H9 (cell line): ENCODE measurements at regions not wholly inside any gene's neighbourhood (a gene's known extent, or its start where the extent isn't known, plus 50 kb on each side); places are given as distances from the start of the nearest gene placed in this dataset.

Experiments used
- DNase-seq: peaks from one replicate; pipeline ENCODE4 v3.0.0-alpha.2; 2017
- H2AFZ ChIP-seq: one replicate; pipeline ENCODE4 v1.6.1; 2013; ENCODE audit warnings: mild to moderate bottlenecking, low read length, control low read depth, moderate library complexity
- H2AK5ac ChIP-seq: 2 replicates; pipeline ENCODE4 v1.6.1; 2013; ENCODE audit warnings: low read length, control low read depth, mixed read lengths; ENCODE audit not compliant: insufficient read length
- H2BK120ac ChIP-seq: one replicate; pipeline ENCODE4 v1.6.1; 2013; ENCODE audit warnings: low read depth, mild to moderate bottlenecking, low read length, control low read depth, inconsistent platforms; ENCODE audit not compliant: poor library complexity, severe bottlenecking
- H2BK12ac ChIP-seq: 2 replicates; pipeline ENCODE4 v1.6.1; 2013; ENCODE audit warnings: low read length, control low read depth, mixed read lengths, low read depth; ENCODE audit not compliant: insufficient read length
- H2BK15ac ChIP-seq: 2 replicates; pipeline ENCODE4 v1.6.1; 2013; ENCODE audit warnings: low read depth, low read length, control low read depth
- H2BK20ac ChIP-seq: one replicate; pipeline ENCODE4 v1.6.1; 2013; ENCODE audit warnings: low read depth, mild to moderate bottlenecking, low read length, control low read depth, inconsistent platforms; ENCODE audit not compliant: poor library complexity, severe bottlenecking
- H2BK5ac ChIP-seq: 2 replicates; pipeline ENCODE4 v1.6.1; 2013; ENCODE audit warnings: low read length, control low read depth, mixed read lengths; ENCODE audit not compliant: insufficient read length
- H3K14ac ChIP-seq: 2 replicates; pipeline ENCODE4 v1.6.1; 2013; ENCODE audit warnings: low read length, control low read depth; ENCODE audit not compliant: insufficient read depth
- H3K18ac ChIP-seq: 2 replicates; pipeline ENCODE4 v1.6.1; 2013; ENCODE audit warnings: low read depth, mild to moderate bottlenecking, mixed read lengths, low read length, control low read depth; ENCODE audit not compliant: insufficient read length
- H3K23ac ChIP-seq: 2 replicates; pipeline ENCODE4 v1.6.1; 2013; ENCODE audit warnings: low read length, control low read depth, mixed read lengths, low read depth; ENCODE audit not compliant: insufficient read length
- H3K23me2 ChIP-seq: 2 replicates; pipeline ENCODE4 v1.6.1; 2013; ENCODE audit warnings: low read depth, mild to moderate bottlenecking, mixed read lengths, low read length, control low read depth; ENCODE audit not compliant: insufficient read length, poor library complexity, severe bottlenecking
- H3K27ac ChIP-seq: 2 replicates; pipeline ENCODE4 v1.5.1; 2013; ENCODE audit warnings: low read length, control low read depth, mixed read lengths, low read depth; ENCODE audit not compliant: insufficient read length
- H3K27me3 ChIP-seq: 2 replicates; pipeline ENCODE4 v1.6.1; 2013; ENCODE audit warnings: low read length, control low read depth, inconsistent platforms; ENCODE audit not compliant: insufficient read depth
- H3K4ac ChIP-seq: 2 replicates; pipeline ENCODE4 v1.6.1; 2013; ENCODE audit warnings: low read depth, mild to moderate bottlenecking, control low read depth, inconsistent platforms, low read length, moderate library complexity
- H3K4me1 ChIP-seq: 2 replicates; pipeline ENCODE4 v1.6.1; 2013; ENCODE audit warnings: low read length, control low read depth, inconsistent platforms; ENCODE audit not compliant: insufficient read depth
- H3K4me2 ChIP-seq: 2 replicates; pipeline ENCODE4 v1.6.1; 2013; ENCODE audit warnings: low read length, control low read depth, mixed read lengths; ENCODE audit not compliant: insufficient read length, insufficient read depth
- H3K56ac ChIP-seq: 2 replicates; pipeline ENCODE4 v1.6.1; 2013; ENCODE audit warnings: low read depth, mild to moderate bottlenecking, mixed read lengths, low read length, control low read depth; ENCODE audit not compliant: insufficient read length
- H3K79me1 ChIP-seq: 2 replicates; pipeline ENCODE4 v1.6.1; 2013; ENCODE audit warnings: low read depth, mild to moderate bottlenecking, moderate library complexity, low read length, control low read depth, inconsistent platforms; ENCODE audit not compliant: insufficient read depth, poor library complexity, severe bottlenecking
- H3K79me2 ChIP-seq: 2 replicates; pipeline ENCODE4 v1.6.1; 2013; ENCODE audit warnings: low read length, control low read depth, inconsistent platforms; ENCODE audit not compliant: insufficient read depth
- H3K9ac ChIP-seq: 2 replicates; pipeline ENCODE4 v1.6.1; 2013; ENCODE audit warnings: low read length, control low read depth, mixed read lengths; ENCODE audit not compliant: insufficient read length; ENCODE audit errors: extremely low read depth
- H3K9me3 ChIP-seq: one replicate; pipeline ENCODE4 v1.6.1; 2013; ENCODE audit warnings: low read depth, low read length, inconsistent platforms; ENCODE audit not compliant: control insufficient read depth
- H3T11ph ChIP-seq: one replicate; pipeline ENCODE4 v1.6.1; 2013; ENCODE audit warnings: mild to moderate bottlenecking, low read length, control low read depth, inconsistent platforms
- H4K20me1 ChIP-seq: one replicate; pipeline ENCODE4 v1.6.1; 2013; ENCODE audit not compliant: control insufficient read depth, insufficient read length, insufficient read depth
- H4K5ac ChIP-seq: 2 replicates; pipeline ENCODE4 v1.6.1; 2013; ENCODE audit warnings: low read depth, mild to moderate bottlenecking, mixed read lengths, low read length, control low read depth; ENCODE audit not compliant: insufficient read length
- H4K8ac ChIP-seq: replicated peaks from 2 replicates; pipeline ENCODE4 v1.6.1; 2013; ENCODE audit warnings: low read length, control low read depth, mixed read lengths, low read depth; ENCODE audit not compliant: insufficient read length
- H4K91ac ChIP-seq: 2 replicates; pipeline ENCODE4 v1.6.1; 2013; ENCODE audit warnings: low read depth, mild to moderate bottlenecking, moderate library complexity, mixed read lengths, low read length, control low read depth; ENCODE audit not compliant: insufficient read length
- H3K27ac Mint-ChIP-seq, 3 experiments: 2 replicates in 2 of 3; 3 replicates in 1 of 3; pipeline ENCODE4 v1.8.0; 2020 to 2021; ENCODE audit warnings: mixed read lengths in 3 of 3, mild to moderate bottlenecking in 1 of 3, moderate library complexity in 1 of 3
- H3K27me3 Mint-ChIP-seq: 2 replicates; pipeline ENCODE4 v1.8.0; 2021; ENCODE audit warnings: low read depth, mild to moderate bottlenecking, moderate library complexity, mixed read lengths
- H3K36me3 Mint-ChIP-seq, 3 experiments: 2 replicates in 2 of 3; 3 replicates in 1 of 3; pipeline ENCODE4 v1.8.0; 2020 to 2021; ENCODE audit warnings: low read depth in 3 of 3, mixed read lengths in 3 of 3; ENCODE audit not compliant: insufficient read depth in 1 of 3
- H3K4me1 Mint-ChIP-seq, 2 experiments: 2 replicates each; pipeline ENCODE4 v1.8.0; 2020; ENCODE audit warnings: mixed read lengths in 2 of 2
- H3K4me3 Mint-ChIP-seq, 2 experiments: 2 replicates in 1 of 2; 3 replicates in 1 of 2; pipeline ENCODE4 v1.8.0; 2020 to 2021; ENCODE audit warnings: mild to moderate bottlenecking in 2 of 2, mixed read lengths in 2 of 2, moderate library complexity in 1 of 2
- H3K9me3 Mint-ChIP-seq, 2 experiments: 2 replicates in 1 of 2; 3 replicates in 1 of 2; pipeline ENCODE4 v1.8.0; 2020; ENCODE audit warnings: mild to moderate bottlenecking in 2 of 2, mixed read lengths in 2 of 2, moderate library complexity in 1 of 2
- WGBS: extraction: QIAGEN DNeasy Blood & Tissue Kit; methylation state at CpG from one replicate; pipeline ENCODE4 v1.1.7; 2013; ENCODE audit warnings: missing lambda C conversion rate, low lambda C conversion rate, mixed read lengths; ENCODE audit not compliant: insufficient read length; ENCODE audit errors: extremely low coverage; 5-methylcytosine and 5-hydroxymethylcytosine counted together
- TF ChIP-seq, protein P1 (sequence below): fragments of 200-600 bp; sonication (generic); conservative IDR thresholded peaks from 3 replicates; pipeline ENCODE4 v1.8.0; 2021; ENCODE audit warnings: antibody characterized with exemption, mild to moderate bottlenecking

DNA sequence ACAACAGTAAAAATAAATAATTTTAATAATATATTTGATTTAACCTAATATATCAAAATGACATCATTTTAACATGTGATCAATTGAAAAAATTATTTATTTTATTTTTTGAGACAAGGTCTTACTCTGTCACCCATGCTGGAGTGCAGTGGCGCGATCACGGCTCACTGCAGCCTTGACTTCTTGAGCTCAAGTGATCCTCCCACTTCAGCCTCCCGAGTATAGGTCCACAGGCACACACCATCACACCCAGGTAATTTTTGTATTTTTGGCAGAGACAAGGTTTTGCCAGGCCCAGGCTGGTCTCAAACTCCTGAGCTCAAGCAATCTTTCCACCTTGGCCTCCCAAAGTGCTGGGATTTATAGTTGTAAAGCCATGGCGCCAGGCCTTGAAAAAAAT lies 126.7 kb upstream of the COPS8 start:
- Histone ChIP-seq H3K23me2 (no peaks in the 10 kb centered on the region), H2AFZ (no peak overlapping the region), H4K5ac (no peak overlapping the region), H3K9me3 (no peaks in the 10 kb centered on the region), H2BK20ac (no peak overlapping the region), H2AK5ac (no peak overlapping the region), H3K9ac (no peak overlapping the region), H4K8ac (no peak overlapping the region), H3K14ac (no peak overlapping the region), H3K27me3 (no peaks in the 10 kb centered on the region), H2BK5ac (no peak overlapping the region), H3T11ph (no peak overlapping the region), H3K79me2 (no peaks in the 10 kb centered on the region), H3K4me1 (no peaks in the 10 kb centered on the region), H3K4me2 (no peak overlapping the region), H2BK12ac (no peak overlapping the region), H2BK120ac (no peak overlapping the region), H2BK15ac (no peak overlapping the region), H3K4ac (no peak overlapping the region), H3K56ac (no peak overlapping the region), H3K18ac (no peak overlapping the region), H4K91ac (no peak overlapping the region), H4K20me1 (no peaks in the 10 kb centered on the region), H3K79me1 (no peaks in the 10 kb centered on the region), H3K27ac (no peak overlapping the region), H3K23ac (no peak overlapping the region)
- Mint-ChIP-seq H3K4me1 (peaks cover 0 to 4% of the 10 kb centered on the region in 2 experiments; a peak in 2 of 4 replicates), H3K36me3 (peaks cover 3 to 9% (median 6%) of the 10 kb centered on the region in 3 experiments; a peak in 4 of 7 replicates), H3K9me3 (peaks cover 0 to 4% of the 10 kb centered on the region in 2 experiments; a peak in 2 of 5 replicates), H3K27me3 (peaks cover 15% of the 10 kb centered on the region), H3K4me3 (no peak overlapping the region), H3K27ac (no peak overlapping the region)
- TF ChIP-seq, protein P1, sequence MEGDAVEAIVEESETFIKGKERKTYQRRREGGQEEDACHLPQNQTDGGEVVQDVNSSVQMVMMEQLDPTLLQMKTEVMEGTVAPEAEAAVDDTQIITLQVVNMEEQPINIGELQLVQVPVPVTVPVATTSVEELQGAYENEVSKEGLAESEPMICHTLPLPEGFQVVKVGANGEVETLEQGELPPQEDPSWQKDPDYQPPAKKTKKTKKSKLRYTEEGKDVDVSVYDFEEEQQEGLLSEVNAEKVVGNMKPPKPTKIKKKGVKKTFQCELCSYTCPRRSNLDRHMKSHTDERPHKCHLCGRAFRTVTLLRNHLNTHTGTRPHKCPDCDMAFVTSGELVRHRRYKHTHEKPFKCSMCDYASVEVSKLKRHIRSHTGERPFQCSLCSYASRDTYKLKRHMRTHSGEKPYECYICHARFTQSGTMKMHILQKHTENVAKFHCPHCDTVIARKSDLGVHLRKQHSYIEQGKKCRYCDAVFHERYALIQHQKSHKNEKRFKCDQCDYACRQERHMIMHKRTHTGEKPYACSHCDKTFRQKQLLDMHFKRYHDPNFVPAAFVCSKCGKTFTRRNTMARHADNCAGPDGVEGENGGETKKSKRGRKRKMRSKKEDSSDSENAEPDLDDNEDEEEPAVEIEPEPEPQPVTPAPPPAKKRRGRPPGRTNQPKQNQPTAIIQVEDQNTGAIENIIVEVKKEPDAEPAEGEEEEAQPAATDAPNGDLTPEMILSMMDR: no peak
- DNase-seq: no peak
- no CpG with 5 or more reads among the region's 5 CpGs for WGBS
